ENCODE measurements at regions not wholly inside any gene's neighbourhood (a gene's known extent, or its start where the extent isn't known, plus 50 kb on each side); places are given as distances from the start of the nearest gene placed in this dataset.
"Not testable (repeated sequence)": the region's sequence is repeated elsewhere in the genome, so short reads cannot be mapped to it uniquely, and the experiment has no call there.

GRCh38 chr6:94144807-94145206, 725.4 kb upstream of the EPHA7 start:
- Histone ChIP-seq H3K4me3 (no peak overlapping the region), H3K4me1 (no peaks in the 10 kb centered on the region), H3K9me3 (no peaks in the 10 kb centered on the region), H3K27ac (no peak overlapping the region), H3K4me2 (no peak overlapping the region)
- ATAC-seq = no peak
- ChIA-PET POLR2A (no interaction called here), CTCF (no interaction called here)
- no peak for FAIRE-seq
- no peak for DNase-seq (ENCODE audit: low read depth in 1 of 2, low spot score in 1 of 2)
- TF ChIP-seq ZSCAN20 (CRISPR knock-in tag; IDR thresholded peaks at IDR 0.05) (no peak), CTCF (IDR thresholded peaks at IDR 0.05) (no peak), ZC3H11A (IDR thresholded peaks at IDR 0.05) (no peak), JUN (IDR thresholded peaks at IDR 0.05) (no peak), CHD4 (IDR thresholded peaks at IDR 0.05; ENCODE audit: borderline replicate concordance) (no peak), HES2 (IDR thresholded peaks at IDR 0.05) (no peak), NR3C1 (IDR thresholded peaks at IDR 0.05) (no peak), GATA3 (IDR thresholded peaks at IDR 0.05; ENCODE audit: borderline replicate concordance) (no peak), HOXB13 (CRISPR knock-in tag; IDR thresholded peaks at IDR 0.05; ENCODE audit: low read depth) (no peak), RARB (CRISPR knock-in tag; IDR thresholded peaks at IDR 0.05) (no peak), RFX5 (IDR thresholded peaks at IDR 0.05) (no peak), CEBPB (IDR thresholded peaks at IDR 0.05) (no peak), FOXS1 (CRISPR knock-in tag; IDR thresholded peaks at IDR 0.05) (no peak), EHF (CRISPR knock-in tag; IDR thresholded peaks at IDR 0.05) (no peak), SMC3 (IDR thresholded peaks at IDR 0.05) (no peak), MYC (IDR thresholded peaks at IDR 0.05; ENCODE audit: borderline replicate concordance, low read length) (no peak), POLR2AphosphoS2 (conservative IDR thresholded peaks at IDR 0.05; ENCODE audit: low read length) (no peak), SREBF2 (IDR thresholded peaks at IDR 0.05) (no peak), EHMT2 (IDR thresholded peaks at IDR 0.05; ENCODE audit: low read depth) (no peak)

GRCh38 chr6:94137178-94137577, 717.8 kb upstream of the EPHA7 start:
- POLR2A ChIA-PET; H3K4me3 ChIP-seq; H3K4me2 ChIP-seq; ATAC-seq; H3K4me1 ChIP-seq; DNase-seq (ENCODE audit: low read depth in 1 of 2, low spot score in 1 of 2); FAIRE-seq; H3K27ac ChIP-seq; H3K9me3 ChIP-seq; CTCF ChIA-PET: not testable (repeated sequence)
- 30% methylated on average over 11 of the region's 11 CpGs for WGBS (ENCODE audit: missing lambda C conversion rate)

- FAIRE-seq (no peak), ATAC-seq (no peak), DNase-seq (ENCODE audit: low read depth in 1 of 2, low spot score in 1 of 2) (no peak)
- Histone ChIP-seq H3K9me3 (no peaks in the 10 kb centered on the region), H3K4me1 (no peaks in the 10 kb centered on the region), H3K27ac (no peak overlapping the region), H3K4me3 (no peak overlapping the region), H3K4me2 (no peak overlapping the region)
- WGBS (ENCODE audit: missing lambda C conversion rate) = 23% methylated on average over 2 of the region's 2 CpGs
- ChIA-PET CTCF (no interaction called here), POLR2A (no interaction called here)
- TF ChIP-seq HOXA7 (CRISPR knock-in tag; IDR thresholded peaks at IDR 0.05) (no peak), ZSCAN20 (CRISPR knock-in tag; IDR thresholded peaks at IDR 0.05) (no peak), NPAS2 (CRISPR knock-in tag; IDR thresholded peaks at IDR 0.05; ENCODE audit: borderline replicate concordance) (no peak), RCOR1 (IDR thresholded peaks at IDR 0.05; ENCODE audit: low read depth, low read length) (no peak), MAX (IDR thresholded peaks at IDR 0.05) (no peak), HEYL (CRISPR knock-in tag; IDR thresholded peaks at IDR 0.05) (no peak)
These were observed 713.7 kb upstream of the EPHA7 start for GRCh38 chr6:94133106-94133505.

All from A549 (cell line).